ENCODE measurements at regions not wholly inside any gene's neighbourhood (a gene's known extent, or its start where the extent isn't known, plus 50 kb on each side); places are given as distances from the start of the nearest gene placed in this dataset.

DNA sequence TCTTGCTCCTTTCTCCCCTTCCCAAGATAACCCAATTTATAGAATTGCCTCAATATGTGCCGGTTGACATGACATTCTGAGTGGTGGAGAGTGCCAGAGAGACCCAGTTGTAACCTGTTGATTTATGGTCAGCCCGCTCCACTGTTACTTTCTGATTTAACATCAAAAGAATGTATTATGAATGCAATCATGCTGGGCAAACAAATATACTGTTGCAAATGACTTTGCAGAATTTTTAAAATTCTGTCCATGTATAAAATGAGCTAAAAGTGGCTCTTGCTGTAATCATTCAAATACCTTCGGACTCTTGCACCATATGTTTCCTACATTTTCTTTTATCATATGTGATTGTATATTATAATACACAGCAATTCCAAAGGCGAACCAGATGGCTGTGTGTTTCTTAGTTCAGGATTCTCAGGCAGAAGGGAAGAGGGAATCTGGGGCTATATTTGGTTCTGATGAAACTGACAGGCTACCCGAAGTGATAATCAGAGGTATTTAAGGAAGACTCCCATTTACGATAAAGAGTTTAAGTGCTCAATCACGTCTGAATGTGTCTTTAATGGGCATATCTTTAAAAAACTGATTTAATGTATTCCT, 131.7 kb downstream of the CLCN4 start:
- peak; percentile 36 for DNase-seq (ENCODE audit: low read depth)

DNA sequence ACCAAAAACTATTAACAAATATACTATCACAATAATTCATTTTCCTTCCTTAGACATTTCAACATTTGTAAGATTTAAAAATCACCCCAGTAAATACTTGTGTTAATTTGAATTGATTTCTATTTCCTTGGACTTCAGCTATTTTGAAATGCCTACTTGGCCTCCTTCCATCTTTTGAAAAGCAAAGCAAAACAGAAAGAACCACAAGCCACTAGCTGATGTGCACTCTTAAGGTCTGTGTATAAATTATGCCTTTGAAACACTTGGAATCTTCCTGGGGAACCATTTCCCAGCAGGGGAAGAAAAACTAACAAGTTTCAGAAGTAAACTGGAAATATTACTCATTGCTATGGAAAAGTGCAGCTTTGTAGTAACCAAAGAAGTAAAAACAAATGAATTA, 139.8 kb downstream of the CLCN4 start:
- DNase-seq (ENCODE audit: low read depth) = peak; percentile 74

DNA sequence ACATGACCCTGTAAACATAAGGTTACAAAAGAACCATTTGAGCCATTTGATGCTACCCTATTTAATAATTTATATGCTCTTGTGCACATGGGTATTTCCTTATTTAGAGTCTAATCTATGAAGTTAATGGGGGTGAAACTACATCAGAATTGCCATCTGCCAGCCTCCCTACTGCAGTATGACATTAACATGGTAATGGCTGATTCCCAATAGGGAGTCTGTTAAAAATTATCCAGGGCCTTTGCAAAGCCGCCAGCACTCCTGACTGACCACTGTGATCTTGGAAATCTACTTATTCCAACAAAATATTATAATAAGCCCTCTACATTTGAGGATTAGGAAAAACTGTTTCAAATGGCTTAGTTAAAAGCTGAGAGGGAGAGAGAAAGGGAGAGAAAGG, 153.7 kb downstream of the CLCN4 start:
- DNase-seq (ENCODE audit: low read depth) = no peak

DNA sequence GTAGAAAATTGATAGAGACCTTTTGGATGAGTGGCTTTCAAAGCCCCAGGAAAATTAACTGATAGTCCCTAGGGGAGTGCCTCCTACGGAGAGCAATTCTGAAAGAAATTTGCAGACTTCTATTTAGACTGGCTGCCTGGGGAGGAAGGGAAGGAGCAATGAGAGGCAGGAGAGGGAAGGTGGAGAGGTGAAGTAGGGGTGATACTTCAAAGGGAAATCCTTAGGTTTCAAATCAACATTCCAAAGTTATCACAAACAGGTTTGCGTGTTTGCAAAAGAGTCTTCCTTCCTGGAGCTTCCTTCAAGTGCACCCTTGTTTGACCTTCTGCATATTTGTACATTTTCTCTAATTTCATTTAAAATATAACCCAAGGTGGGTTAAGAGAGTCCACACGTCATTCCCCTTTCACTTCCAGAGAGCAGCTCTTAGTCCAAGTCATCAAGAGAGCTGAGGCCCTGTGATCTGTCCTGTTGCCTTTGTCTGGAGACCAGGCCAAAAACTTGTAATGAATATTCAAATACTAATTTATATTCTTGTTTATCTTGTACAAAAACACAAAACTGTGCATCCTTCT, 157.8 kb downstream of the CLCN4 start:
- DNase-seq (ENCODE audit: low read depth) = no peak

DNA sequence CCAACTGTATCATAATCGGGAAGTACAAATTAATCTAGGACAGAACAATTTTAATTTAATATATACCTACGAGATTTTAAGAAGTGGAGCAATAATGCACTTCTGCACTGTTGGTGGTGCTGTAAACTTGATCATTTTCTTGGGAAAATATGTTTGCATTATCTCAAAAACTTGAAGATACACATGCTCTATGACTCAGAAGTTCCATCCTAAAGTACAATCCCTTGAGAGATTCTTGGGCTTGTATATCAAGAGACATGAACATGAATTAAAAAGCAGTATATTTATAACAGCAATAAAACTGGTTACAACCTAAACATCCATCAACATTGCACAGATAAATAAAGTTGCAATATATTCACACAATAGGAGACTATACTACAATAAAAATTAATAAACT, 168.8 kb downstream of the CLCN4 start:
- peak; percentile 71 for DNase-seq (ENCODE audit: low read depth)

DNA sequence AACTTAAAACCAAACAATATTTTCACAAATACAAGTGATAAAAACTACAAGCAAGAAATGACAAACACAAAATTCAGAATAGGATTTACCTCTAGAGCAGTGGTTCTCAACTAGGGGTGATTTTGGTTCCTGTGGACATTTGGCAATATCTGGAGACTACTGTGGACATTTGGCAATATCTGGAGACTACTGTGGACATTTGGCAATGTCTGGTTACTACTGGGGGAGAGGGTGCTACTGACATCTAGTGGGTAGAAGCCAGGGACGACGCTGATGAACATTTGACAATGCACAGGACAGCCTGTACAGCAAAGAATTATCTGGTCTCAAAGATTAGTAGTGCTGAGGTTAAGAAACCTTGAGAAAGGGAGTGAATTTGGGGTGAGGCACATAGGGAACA, 169.8 kb downstream of the CLCN4 start:
- DNase-seq (ENCODE audit: low read depth) = peak; percentile 61

DNA sequence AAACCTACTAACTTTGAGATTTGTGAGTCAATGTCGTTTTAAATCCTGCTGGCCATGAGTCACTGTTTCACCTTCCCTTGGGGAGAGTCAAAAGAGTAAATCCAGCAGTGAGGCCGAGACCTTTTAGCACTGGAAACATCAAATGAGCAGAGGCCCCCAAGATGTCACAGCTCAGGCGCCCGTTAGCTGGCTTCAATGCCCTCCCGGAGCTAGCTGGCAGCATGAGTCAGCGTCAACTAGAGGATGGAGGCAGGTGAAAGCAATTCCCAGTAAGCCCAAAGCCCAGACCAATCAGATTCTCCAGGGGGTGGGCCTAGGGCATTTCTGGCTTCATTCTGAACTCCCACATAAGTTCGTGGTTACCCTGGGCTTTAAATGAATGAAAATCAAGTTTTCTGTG, 170.9 kb downstream of the CLCN4 start:
- DNase-seq (ENCODE audit: low read depth) = peak; percentile 8

DNA sequence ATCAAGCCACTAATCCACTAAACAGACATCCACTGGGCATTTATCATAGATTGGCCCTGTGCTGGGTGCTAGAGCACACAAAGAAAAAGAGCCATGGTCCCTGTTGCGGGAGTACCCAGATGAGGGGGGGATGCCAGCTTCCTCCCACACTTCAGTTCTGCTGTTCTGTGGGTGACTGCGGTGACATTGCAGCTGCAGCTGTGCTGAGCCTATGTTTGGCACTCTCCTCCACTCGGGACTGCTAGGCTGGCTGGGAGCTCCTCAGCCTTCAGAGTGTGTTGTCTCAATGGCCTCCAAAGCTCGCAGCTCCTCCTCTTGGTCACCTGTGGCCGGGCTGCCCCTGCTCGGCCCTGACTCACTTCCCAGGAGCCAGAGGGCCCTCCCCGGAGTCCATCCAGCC, 173.2 kb downstream of the CLCN4 start:
- DNase-seq (ENCODE audit: low read depth) = no peak

DNA sequence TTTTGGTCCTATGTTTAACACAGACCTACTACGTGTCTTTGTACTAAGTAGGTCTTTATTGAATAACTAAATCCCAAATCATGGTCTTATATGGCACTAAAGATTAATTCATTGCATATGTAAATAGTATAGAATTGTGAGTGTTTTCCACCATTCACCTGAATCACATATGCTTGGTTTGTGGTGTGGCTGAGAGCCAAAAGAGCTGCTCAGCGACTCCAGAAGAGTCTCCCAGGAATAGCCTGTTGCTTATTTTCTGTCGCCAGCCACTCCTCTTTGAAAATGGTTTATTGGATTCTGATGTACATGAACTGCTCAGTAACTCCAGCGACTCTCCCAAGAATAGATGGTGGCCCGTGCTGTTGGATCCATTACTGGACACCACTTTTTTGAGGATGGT, 184.5 kb downstream of the CLCN4 start:
- DNase-seq (ENCODE audit: low read depth) = no peak

DNA sequence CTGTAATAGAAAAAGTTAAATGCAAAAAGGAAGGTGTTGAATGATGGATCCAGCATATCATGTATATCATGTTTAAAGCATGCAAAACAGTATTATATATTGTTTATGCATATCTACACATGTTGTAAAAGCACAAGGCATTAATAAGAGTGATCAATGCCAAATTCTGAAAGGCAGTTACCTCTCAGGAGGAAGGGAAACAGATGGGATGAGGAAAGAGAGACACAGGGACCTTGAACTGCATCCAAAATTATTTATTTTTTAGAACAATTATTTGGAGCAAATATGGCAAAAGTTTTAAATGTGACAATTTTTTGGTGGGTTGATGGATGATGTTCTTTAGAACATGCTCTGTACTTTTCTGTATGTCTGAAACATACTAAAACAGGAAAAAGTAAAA, 193.4 kb downstream of the CLCN4 start:
- DNase-seq (ENCODE audit: low read depth) = no peak

DNA sequence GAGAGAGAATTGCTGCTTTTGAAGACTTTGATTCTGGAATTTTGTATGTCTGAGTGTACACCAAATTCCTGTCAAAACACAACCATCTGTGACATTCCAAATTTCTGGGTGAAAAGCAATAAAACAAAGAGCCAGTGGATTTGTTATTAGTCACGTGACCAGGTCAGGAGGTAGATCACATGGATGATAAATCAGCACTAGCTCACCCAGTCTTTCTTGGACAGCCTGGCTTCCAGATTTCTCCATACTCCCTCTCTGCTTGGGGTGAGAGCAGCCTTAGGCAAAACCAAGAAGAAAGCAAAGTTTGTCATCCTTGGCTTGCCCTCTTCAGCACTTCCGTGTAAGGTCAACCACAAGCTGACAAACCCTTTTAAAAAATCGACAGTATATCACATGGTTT, 194.2 kb downstream of the CLCN4 start:
- DNase-seq (ENCODE audit: low read depth) = peak; percentile 61

DNA sequence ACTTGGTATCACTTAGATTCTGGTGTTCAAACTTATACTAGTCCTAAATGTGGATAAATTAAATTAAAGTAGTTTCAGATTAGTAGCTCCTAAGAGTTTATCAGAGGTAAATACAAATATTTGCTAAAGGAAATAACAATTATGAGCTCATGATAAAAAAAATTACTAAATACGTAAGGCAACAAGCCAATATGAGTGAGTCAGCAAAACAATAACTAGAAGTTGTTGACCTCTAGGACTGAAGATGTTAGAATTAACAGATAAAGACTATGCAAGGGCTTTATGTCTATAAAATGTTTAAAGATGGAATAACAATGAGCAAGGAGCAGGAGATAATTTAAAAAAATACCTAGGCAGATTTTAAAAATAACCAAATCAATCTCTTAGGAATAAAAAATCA, 195.8 kb downstream of the CLCN4 start:
- no peak for DNase-seq (ENCODE audit: low read depth)

DNA sequence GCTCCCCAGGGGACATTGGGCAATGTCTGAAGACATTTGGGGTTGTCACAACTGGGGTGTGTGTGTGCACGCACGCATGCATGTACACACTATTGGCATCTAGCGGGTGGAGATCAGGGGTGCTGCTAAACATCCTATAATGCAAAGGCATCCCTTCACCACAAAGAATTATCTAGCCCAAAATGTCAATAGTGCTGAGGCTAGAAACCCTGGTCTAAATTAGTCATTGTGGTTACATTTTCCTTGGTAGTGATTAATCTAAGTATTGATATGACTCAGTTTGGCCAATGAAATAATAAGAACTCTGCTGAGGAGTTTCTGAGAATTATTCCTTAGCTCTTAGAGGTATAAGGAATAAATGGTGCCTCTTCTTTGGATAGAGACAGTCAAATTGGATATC, 200.2 kb downstream of the CLCN4 start:
- DNase-seq (ENCODE audit: low read depth) = peak; percentile 43

DNA sequence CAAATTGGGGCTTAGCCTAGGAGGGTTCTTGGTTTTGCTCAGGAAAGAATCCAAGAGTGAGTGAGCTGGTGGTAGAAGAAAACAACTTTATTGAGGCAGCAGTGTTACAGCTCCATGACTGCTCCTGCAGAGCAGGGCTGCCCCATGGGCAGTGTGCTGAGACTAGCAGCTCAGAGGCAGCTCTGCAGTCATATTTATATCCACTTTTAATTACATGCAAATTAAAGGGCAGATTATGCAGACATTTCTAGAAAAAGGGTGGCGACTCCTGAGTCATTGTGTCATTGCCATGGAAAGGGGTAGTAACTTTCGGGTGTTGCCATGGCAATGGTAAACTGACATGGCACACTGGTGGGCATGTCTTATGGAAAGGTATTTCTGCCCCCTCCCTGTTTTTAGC, 202.2 kb downstream of the CLCN4 start:
- no peak for DNase-seq (ENCODE audit: low read depth)

DNA sequence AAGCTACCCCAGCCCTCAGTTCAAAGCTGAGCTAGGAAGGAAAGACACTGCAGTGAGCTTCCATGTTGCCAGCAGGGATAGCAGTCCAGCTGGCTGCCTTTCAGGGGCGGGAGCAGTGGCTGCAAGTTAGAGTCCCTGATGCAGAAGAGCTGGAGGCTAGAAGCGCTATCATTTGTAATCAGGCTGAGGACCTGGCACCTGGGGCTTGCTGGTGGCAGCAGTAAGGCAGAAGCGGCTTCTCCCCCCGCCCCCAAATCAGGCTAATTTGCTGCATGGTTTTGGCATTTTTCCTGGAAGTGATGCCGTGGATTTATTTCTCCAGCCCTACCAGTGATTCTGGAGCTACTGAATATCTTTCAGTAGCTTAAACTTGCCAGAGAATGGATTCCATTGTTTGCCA, 203.3 kb downstream of the CLCN4 start:
- no peak for DNase-seq (ENCODE audit: low read depth)

DNA sequence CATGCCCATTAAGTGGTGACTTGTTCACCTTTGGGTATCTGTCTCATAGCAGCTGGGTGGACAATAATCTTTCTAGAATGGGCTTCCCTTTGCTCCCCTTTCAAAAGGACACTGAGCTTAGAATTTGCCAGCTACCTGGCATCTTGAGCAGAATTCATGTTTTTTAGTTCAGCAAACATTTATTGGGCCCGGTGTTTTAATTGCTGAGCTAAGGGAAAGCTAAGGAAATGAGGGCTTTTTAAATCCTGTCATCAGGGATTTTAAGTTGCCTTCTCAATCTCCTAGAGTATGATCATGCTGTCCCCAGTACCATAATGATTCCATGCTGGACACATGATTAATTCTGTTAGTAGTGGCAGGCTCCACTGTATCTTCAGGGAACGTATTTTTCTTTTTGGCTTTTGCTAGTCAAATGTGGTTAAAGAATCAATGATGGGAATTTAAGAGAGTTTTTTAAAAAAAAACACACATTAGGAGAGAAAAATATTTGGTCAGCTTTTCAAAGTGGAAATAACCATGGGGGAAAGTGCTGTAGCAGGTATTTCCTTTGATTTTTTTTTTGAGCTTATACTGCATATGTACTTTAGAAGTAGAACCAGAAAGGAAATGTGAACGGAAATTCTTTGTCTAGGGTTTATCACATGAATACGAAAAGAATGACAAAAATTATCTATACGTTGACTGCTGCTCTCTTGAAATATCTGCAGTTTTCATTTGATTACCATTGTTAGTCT, 208.9 kb downstream of the CLCN4 start:
- DNase-seq (ENCODE audit: low read depth) = no peak

DNA sequence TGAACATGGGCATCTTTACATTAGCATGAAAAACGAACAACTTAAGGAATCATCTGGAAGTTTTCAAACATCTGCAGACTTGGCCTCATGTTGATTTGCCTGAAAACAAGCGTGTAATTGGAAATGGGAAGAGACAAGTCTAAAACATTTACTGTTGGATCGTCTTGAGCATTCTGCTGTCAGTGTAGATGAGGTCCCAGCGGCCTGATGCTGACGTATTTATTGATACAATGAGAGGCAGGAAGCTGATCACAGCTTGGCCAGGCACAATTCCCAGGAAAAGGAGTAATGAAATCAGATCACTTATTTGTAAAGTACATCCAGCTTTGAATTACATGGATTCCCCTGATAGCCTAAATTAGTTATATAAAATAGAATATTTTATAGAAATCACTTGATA, 210.6 kb downstream of the CLCN4 start:
- DNase-seq (ENCODE audit: low read depth) = no peak

DNA sequence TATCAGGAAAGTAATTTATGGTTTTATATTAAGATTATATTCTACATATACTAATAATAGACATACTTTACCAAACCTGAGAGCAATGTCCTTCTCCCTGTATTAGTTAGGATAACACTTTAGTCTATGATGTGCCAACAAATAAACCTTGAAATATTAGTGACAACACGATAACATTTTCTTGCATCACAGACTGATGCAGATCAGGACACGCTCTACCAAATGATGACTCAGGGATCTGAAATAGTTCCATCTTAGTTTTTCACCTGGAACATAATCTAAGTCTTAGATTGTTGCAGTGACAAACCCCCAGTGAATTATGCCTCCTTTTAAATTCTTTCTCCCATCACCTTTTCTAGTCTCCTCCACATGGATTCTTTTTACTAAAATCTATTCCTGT, 214.2 kb downstream of the CLCN4 start:
- no peak for DNase-seq (ENCODE audit: low read depth)

DNA sequence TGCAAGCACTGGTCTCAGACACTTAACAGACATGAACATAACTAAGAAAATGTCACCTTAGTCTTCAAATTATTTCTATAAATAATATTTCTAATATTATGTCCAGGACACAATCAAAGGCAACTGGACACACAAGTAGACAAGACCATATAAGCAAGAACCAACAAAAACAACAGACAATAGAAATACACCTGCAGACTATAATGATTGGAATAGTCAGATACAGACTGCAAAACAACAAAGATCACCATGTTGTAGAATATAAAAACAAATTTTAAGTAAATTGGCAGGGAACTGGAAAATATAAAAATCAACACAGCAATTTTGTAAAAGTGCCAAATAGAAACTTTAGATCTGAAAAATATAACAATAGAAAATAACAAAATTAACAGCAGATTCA, 220.7 kb downstream of the CLCN4 start:
- no peak for DNase-seq (ENCODE audit: low read depth)

DNA sequence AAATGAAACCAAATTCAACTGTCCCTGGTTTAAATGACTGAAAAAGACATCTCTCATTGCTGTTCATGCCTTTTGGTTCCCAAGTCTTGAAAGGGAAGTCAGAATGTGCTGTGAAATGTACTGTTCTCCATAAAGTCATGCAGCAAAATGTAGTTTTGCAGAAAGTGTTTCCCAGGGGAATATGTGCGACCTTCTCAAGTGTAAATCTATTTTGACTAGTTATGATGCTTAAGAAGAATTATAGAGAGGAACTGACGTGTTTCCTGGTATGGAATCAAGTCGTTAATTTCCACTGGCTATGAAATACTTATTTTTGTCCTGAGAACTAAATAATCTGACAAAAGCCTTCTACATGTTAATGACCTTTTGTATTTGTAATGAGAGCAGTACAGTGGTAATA, 223.1 kb downstream of the CLCN4 start:
- no peak for DNase-seq (ENCODE audit: low read depth)

DNA sequence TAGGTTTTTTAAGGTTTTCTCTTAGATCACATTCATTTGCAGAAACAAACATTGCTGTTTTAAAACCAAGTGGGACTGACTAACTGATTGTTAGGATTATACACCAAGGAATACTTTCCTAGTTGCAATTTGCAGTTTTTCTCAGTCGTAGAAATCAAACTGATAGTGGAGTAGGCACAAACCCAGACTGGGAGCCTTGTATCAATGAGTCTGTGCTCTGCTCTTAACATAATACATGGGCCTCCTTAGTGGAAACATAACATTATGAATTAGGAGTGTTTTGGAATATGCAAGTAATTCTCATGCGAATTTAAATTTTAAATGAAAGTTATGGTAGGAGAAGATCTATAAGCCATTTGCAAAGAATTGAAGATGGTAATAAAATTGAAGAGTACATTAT, 223.5 kb downstream of the CLCN4 start:
- DNase-seq (ENCODE audit: low read depth) = no peak

DNA sequence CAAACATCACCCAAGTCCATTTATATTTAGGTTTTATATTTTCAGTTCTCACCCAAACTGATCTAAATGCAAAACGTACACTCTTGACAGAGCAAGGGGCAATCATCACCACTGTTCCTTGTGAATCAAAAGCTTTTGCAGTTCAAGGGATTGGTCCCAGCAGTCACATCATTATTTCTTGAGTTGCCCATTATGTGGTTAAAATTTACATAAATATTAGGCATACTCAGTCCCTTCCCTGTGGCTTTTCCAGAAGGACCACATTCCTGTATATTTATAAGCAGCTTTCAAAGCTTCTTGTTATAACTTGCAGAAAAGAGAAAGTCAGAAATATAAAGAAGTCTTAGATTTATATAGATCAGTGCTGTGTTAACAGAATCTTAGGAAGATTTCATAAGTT, 224.4 kb downstream of the CLCN4 start:
- no peak for DNase-seq (ENCODE audit: low read depth)

DNA sequence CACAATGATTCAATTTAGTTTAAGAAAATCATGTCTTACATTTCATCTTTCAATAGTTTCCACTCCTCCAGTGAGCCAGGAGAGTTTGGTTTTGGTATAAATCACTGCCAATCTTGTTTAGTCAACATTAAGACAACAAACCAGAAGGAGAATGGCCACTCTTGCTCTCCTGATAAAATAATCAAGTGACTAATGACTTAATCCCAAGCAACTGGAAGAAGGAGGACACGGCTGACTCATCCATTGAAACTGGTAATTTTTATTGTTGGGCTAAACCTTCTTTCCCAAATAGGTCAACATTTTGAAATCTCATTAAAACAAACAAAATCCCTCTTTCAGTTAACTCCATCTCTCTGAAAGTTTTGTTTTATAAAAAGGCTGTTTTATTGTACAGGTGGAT, 230.2 kb downstream of the CLCN4 start:
- DNase-seq (ENCODE audit: low read depth) = peak; percentile 6

DNA sequence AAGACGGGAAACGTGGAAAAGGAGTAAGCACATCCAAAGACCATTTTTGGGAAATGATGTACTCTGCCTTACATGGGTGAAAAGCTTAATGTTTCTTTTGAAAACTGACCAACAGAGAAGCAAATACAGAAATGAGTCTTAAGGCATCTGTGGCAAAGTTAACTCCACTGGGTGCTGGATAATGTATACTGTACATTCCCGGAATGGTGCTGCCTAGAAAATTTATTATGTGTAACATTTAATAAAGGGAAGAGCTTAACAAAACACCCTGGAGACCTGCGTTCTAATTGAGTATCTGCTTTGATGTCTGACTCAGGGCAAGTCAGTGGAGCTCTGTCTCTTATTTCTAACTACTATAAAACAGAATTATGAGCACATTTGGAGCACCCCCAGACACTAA, 230.2 kb downstream of the MID1 start:
- no peak for DNase-seq (ENCODE audit: low read depth)
